K562 (cell line): ENCODE measurements at regions not wholly inside any gene's neighbourhood (a gene's known extent, or its start where the extent isn't known, plus 50 kb on each side); places are given as distances from the start of the nearest gene placed in this dataset.

ENCODE experiments used
- CXXC5 ChIP-seq: fragments of 250-450 bp; sonication (Bioruptor Pico); IDR thresholded peaks from 2 replicates; pipeline ENCODE4 v1.8.0; 2022; ENCODE audit warnings: inconsistent platforms, mild to moderate bottlenecking, moderate library complexity
- EGR1 ChIP-seq: fragments of 450-650 bp; conservative IDR thresholded peaks from 2 replicates; pipeline ENCODE4 v1.6.1; 2017; ENCODE audit warnings: mild to moderate bottlenecking
- HNRNPL ChIP-seq: fragments of 200-400 bp; formaldehyde crosslinking; IDR thresholded peaks from 2 replicates; pipeline ENCODE4 v1.6.1; 2017; ENCODE audit warnings: low read depth, mild to moderate bottlenecking, low read length
- IFI16 ChIP-seq: fragments of 250-450 bp; sonication (Bioruptor Pico); IDR thresholded peaks from 2 replicates; pipeline ENCODE4 v2.1.2; 2022; ENCODE audit warnings: mild to moderate bottlenecking, inconsistent platforms
- LARP7 ChIP-seq: fragments of 450-650 bp; IDR thresholded peaks from 2 replicates; pipeline ENCODE4 v1.6.1; 2016
- RBM17 ChIP-seq: fragments of 200-400 bp; formaldehyde crosslinking; IDR thresholded peaks from 2 replicates; pipeline ENCODE4 v1.6.1; 2017; ENCODE audit warnings: low read depth, mild to moderate bottlenecking, low read length, borderline replicate concordance
- SIN3A ChIP-seq, 2 experiments: fragments of 150-350 bp in 1 of 2; IDR thresholded peaks; 2 replicates each; pipeline ENCODE4 v1.6.1; 2011 to 2016; ENCODE audit warnings: borderline replicate concordance in 2 of 2, low read depth in 2 of 2, low read length in 2 of 2, mild to moderate bottlenecking in 2 of 2, moderate library complexity in 2 of 2; ENCODE audit not compliant: control insufficient read depth in 1 of 2
- ZNF584 ChIP-seq: fragments of 200-800 bp; sonication (Bioruptor generic); IDR thresholded peaks from 2 replicates; pipeline ENCODE4 v1.6.1; 2016; ENCODE audit warnings: low read depth, mild to moderate bottlenecking, missing genetic modification characterization, missing compliant biosample characterization
- ZNF766 ChIP-seq: fragments of 200-800 bp; sonication (Bioruptor generic); conservative IDR thresholded peaks from 2 replicates; pipeline ENCODE4 v1.6.1; 2016; ENCODE audit warnings: missing genetic modification characterization, missing compliant biosample characterization
- TF ChIP-seq, protein P1 (sequence below): fragments of 450-650 bp; IDR thresholded peaks from 2 replicates; pipeline ENCODE4 v1.6.1; 2018; ENCODE audit not compliant: partially characterized antibody
- TF ChIP-seq, protein P2 (sequence below): fragments of 250-450 bp; sonication (Bioruptor Pico); IDR thresholded peaks from 2 replicates; pipeline ENCODE4 v1.5.1; 2021; ENCODE audit warnings: mild to moderate bottlenecking
- TF ChIP-seq, protein P3 (sequence below): fragments of 250-450 bp; sonication (Bioruptor Pico); IDR thresholded peaks from 2 replicates; pipeline ENCODE4 v1.5.0; 2020; ENCODE audit warnings: mild to moderate bottlenecking, borderline replicate concordance

DNA sequence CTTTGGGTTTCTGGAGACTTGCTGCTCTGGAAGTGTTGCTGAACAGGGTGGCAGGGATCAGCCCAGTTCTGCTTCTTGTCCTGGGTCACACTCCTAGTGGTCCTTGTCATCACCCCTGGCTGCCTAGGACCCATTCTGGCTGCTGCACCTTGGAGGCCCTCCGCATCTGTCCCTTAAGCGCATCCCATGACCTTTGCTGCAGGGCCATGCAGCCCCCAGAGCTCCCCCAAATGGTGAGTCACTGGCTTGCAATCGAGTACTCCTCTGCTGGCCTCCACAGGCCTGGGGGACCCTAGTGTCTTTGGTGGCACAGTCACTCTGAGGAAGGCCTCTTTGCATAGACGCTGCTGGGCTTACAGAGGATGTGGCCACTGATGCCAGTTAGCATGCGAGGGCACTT lies 188.5 kb downstream of the ASB1 start (continued):
- TF ChIP-seq, protein P1, sequence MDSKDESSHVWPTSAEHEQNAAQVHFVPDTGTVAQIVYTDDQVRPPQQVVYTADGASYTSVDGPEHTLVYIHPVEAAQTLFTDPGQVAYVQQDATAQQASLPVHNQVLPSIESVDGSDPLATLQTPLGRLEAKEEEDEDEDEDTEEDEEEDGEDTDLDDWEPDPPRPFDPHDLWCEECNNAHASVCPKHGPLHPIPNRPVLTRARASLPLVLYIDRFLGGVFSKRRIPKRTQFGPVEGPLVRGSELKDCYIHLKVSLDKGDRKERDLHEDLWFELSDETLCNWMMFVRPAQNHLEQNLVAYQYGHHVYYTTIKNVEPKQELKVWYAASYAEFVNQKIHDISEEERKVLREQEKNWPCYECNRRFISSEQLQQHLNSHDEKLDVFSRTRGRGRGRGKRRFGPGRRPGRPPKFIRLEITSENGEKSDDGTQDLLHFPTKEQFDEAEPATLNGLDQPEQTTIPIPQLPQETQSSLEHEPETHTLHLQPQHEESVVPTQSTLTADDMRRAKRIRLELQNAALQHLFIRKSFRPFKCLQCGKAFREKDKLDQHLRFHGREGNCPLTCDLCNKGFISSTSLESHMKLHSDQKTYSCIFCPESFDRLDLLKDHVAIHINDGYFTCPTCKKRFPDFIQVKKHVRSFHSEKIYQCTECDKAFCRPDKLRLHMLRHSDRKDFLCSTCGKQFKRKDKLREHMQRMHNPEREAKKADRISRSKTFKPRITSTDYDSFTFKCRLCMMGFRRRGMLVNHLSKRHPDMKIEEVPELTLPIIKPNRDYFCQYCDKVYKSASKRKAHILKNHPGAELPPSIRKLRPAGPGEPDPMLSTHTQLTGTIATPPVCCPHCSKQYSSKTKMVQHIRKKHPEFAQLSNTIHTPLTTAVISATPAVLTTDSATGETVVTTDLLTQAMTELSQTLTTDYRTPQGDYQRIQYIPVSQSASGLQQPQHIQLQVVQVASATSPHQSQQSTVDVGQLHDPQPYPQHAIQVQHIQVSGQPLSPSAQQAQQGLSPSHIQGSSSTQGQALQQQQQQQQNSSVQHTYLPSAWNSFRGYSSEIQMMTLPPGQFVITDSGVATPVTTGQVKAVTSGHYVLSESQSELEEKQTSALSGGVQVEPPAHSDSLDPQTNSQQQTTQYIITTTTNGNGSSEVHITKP: no peak
- TF ChIP-seq CXXC5 (CRISPR knock-in tag) (no peak), RBM17 (no peak), IFI16 (CRISPR knock-in tag) (no peak), EGR1 (no peak), LARP7 (no peak), SIN3A (IDR thresholded peaks at IDR 0.05; ENCODE audit: borderline replicate concordance in 2 of 2, control insufficient read depth in 1 of 2, low read depth in 2 of 2, low read length in 2 of 2) (no peak), HNRNPL (no peak), ZNF584 (CRISPR knock-in tag) (no peak), ZNF766 (CRISPR knock-in tag) (no peak)
- TF ChIP-seq, protein P2, sequence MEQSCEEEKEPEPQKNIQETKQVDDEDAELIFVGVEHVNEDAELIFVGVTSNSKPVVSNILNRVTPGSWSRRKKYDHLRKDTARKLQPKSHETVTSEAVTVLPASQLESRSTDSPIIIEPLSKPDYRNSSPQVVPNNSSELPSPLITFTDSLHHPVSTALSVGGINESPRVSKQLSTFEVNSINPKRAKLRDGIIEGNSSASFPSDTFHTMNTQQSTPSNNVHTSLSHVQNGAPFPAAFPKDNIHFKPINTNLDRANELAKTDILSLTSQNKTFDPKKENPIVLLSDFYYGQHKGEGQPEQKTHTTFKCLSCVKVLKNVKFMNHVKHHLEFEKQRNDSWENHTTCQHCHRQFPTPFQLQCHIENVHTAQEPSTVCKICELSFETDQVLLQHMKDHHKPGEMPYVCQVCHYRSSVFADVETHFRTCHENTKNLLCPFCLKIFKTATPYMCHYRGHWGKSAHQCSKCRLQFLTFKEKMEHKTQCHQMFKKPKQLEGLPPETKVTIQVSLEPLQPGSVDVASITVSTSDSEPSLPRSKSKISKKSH (CRISPR knock-in tag): no peak
- TF ChIP-seq, protein P3, sequence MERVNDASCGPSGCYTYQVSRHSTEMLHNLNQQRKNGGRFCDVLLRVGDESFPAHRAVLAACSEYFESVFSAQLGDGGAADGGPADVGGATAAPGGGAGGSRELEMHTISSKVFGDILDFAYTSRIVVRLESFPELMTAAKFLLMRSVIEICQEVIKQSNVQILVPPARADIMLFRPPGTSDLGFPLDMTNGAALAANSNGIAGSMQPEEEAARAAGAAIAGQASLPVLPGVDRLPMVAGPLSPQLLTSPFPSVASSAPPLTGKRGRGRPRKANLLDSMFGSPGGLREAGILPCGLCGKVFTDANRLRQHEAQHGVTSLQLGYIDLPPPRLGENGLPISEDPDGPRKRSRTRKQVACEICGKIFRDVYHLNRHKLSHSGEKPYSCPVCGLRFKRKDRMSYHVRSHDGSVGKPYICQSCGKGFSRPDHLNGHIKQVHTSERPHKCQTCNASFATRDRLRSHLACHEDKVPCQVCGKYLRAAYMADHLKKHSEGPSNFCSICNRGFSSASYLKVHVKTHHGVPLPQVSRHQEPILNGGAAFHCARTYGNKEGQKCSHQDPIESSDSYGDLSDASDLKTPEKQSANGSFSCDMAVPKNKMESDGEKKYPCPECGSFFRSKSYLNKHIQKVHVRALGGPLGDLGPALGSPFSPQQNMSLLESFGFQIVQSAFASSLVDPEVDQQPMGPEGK: no peak
